SU-DHL-6 (cell line): ENCODE measurements at regions not wholly inside any gene's neighbourhood (a gene's known extent, or its start where the extent isn't known, plus 50 kb on each side); places are given as distances from the start of the nearest gene placed in this dataset.

ENCODE experiments used
- CTCF ChIP-seq: fragments of 200-600 bp; sonication (generic); IDR thresholded peaks from one replicate; pipeline ENCODE4 v1.5.1; 2017; ENCODE audit warnings: antibody characterized with exemption, mild to moderate bottlenecking, low read length, moderate library complexity; ENCODE audit not compliant: insufficient read depth, poor library complexity, severe bottlenecking
- EZH2phosphoT487 ChIP-seq: fragments of 200-600 bp; sonication (generic), shearing (Covaris generic); conservative IDR thresholded peaks from 2 replicates; pipeline ENCODE4 v1.6.1; 2018; ENCODE audit warnings: mild to moderate bottlenecking, antibody characterized with exemption, low read length, moderate library complexity, mixed read lengths

GRCh38 chr3:36065321-36065720, 315.0 kb upstream of the STAC start:
- TF ChIP-seq CTCF (no peak), EZH2phosphoT487 (no peak)
